MCF 10A (cell line): ENCODE measurements at regions not wholly inside any gene's neighbourhood (a gene's known extent, or its start where the extent isn't known, plus 50 kb on each side); places are given as distances from the start of the nearest gene placed in this dataset.

Experiments used
- BruUV-seq: library from RNA; stranded (reverse); fragments of 400-500 nt; replicated peaks from 2 replicates; lab custom pipeline; 2021; lab: Mats Ljungman, UMichigan
- CTCF ChIA-PET: fragments of 300-600 bp; sonication (Branson Sonifier 250); formaldehyde crosslinking; extraction: SDS; loops from one replicate; lab custom pipeline; 2021; ENCODE audit warnings: antibody characterized with exemption, inconsistent platforms; lab: Yijun Ruan, JAX
- POLR2A ChIA-PET: fragments of 300-600, 350-650 bp; sonication (Branson Sonifier 250); formaldehyde crosslinking; extraction: SDS; loops from one replicate; lab custom pipeline; 2020; ENCODE audit warnings: antibody characterized with exemption, inconsistent platforms; lab: Yijun Ruan, JAX
- DNase-seq: peaks from one replicate; pipeline ENCODE4 v3.0.0-alpha.2; 2018; ENCODE audit not compliant: unreplicated experiment
- H3K27ac Mint-ChIP-seq: one replicate; pipeline ENCODE4 v1.8.0; 2022; ENCODE audit warnings: mild to moderate bottlenecking, low read depth, mixed read lengths; ENCODE audit not compliant: unreplicated experiment
- H3K27me3 Mint-ChIP-seq: one replicate; pipeline ENCODE4 v1.8.0; 2022; ENCODE audit warnings: mixed read lengths; ENCODE audit not compliant: insufficient read depth, unreplicated experiment
- H3K36me3 Mint-ChIP-seq: one replicate; pipeline ENCODE4 v1.8.0; 2022; ENCODE audit warnings: mild to moderate bottlenecking, moderate library complexity, mixed read lengths; ENCODE audit not compliant: insufficient read depth, unreplicated experiment
- H3K4me1 Mint-ChIP-seq: one replicate; pipeline ENCODE4 v1.8.0; 2022; ENCODE audit warnings: mixed read lengths; ENCODE audit not compliant: insufficient read depth, unreplicated experiment
- H3K4me3 Mint-ChIP-seq: one replicate; pipeline ENCODE4 v1.8.0; 2022; ENCODE audit warnings: mild to moderate bottlenecking, moderate library complexity, mixed read lengths; ENCODE audit not compliant: unreplicated experiment
- H3K9me3 Mint-ChIP-seq: one replicate; pipeline ENCODE4 v1.8.0; 2022; ENCODE audit warnings: mixed read lengths; ENCODE audit not compliant: unreplicated experiment
- intact Hi-C: fragments of 100-400 bp; cut with micrococcal nuclease; formaldehyde crosslinking; loops from 2 replicates; pipeline ENCODE4 v1.14.1; 2022
- TF ChIP-seq, protein P1 (sequence below): fragments of 200-600 bp; IDR thresholded peaks from one replicate; pipeline ENCODE4 v1.8.0; 2022; ENCODE audit warnings: antibody characterized with exemption, mild to moderate bottlenecking; ENCODE audit not compliant: unreplicated experiment

DNA sequence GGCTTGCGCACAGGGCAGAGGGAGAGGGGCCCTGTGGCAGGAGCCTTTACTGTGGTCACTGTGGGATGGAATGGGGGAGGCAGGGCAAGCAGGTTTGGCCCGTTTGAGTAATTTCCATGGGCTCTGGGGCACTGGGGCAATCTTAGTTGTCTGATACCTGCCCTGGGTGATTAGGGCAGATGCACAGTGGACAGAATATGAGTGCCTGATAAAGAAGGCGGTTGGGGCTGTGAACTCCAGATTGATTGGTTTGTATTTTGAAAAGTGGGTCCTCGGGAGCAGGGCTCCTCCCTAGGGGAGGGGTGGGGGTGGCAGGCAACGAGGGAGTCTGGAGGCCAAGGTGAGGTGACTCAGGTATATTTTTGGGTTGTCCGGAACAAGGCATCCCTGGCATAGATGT, 247.5 kb downstream of the NSG2 start:
- DNase-seq: no peak
- no peak overlapping the region for H3K27ac Mint-ChIP-seq
- no peaks in the 10 kb centered on the region for H3K36me3 Mint-ChIP-seq
- intact Hi-C loops: no loop called here
- peaks cover 8% of the 10 kb centered on the region for H3K9me3 Mint-ChIP-seq
- BruUV-seq: no TSS peak
- CTCF ChIA-PET: interaction anchor here (0.8 to 1.8 kb wide), 3 partner anchors 25 to 1243 kb away, joined by 3 to 6 read pairs (median 4); partner anchors contain the start of gene NSG2
- H3K4me3 Mint-ChIP-seq: no peak overlapping the region
- TF ChIP-seq, protein P1, sequence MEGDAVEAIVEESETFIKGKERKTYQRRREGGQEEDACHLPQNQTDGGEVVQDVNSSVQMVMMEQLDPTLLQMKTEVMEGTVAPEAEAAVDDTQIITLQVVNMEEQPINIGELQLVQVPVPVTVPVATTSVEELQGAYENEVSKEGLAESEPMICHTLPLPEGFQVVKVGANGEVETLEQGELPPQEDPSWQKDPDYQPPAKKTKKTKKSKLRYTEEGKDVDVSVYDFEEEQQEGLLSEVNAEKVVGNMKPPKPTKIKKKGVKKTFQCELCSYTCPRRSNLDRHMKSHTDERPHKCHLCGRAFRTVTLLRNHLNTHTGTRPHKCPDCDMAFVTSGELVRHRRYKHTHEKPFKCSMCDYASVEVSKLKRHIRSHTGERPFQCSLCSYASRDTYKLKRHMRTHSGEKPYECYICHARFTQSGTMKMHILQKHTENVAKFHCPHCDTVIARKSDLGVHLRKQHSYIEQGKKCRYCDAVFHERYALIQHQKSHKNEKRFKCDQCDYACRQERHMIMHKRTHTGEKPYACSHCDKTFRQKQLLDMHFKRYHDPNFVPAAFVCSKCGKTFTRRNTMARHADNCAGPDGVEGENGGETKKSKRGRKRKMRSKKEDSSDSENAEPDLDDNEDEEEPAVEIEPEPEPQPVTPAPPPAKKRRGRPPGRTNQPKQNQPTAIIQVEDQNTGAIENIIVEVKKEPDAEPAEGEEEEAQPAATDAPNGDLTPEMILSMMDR: no peak
- POLR2A ChIA-PET: interaction anchor here (0.6 kb wide), 1 partner anchor 60 kb away, joined by 3 read pairs; no protein-coding TSS in a partner anchor
- peaks cover 21% of the 10 kb centered on the region for H3K27me3 Mint-ChIP-seq
- H3K4me1 Mint-ChIP-seq: no peaks in the 10 kb centered on the region

DNA sequence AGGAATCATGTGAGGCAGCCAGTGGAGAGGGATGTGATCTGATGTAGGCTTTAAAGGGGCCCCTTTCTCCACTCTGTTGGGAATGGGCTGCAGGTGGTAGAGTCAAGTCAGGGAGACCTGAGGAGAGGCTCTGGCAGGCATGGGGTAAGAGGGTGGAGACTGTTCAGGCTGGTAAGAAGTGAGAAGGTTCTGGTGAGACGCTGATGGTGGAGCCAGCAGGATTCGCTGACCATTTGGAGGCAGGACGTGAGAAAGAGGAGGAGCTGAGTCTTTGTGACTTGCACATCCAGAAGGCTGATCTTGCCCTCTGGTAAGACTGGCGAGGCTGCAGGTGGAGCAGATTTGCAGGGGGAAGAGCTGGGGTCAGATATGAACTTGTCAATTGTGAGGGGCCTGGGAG, 248.0 kb downstream of the NSG2 start:
- no TSS peak for BruUV-seq
- H3K4me3 Mint-ChIP-seq: no peak overlapping the region

DNA sequence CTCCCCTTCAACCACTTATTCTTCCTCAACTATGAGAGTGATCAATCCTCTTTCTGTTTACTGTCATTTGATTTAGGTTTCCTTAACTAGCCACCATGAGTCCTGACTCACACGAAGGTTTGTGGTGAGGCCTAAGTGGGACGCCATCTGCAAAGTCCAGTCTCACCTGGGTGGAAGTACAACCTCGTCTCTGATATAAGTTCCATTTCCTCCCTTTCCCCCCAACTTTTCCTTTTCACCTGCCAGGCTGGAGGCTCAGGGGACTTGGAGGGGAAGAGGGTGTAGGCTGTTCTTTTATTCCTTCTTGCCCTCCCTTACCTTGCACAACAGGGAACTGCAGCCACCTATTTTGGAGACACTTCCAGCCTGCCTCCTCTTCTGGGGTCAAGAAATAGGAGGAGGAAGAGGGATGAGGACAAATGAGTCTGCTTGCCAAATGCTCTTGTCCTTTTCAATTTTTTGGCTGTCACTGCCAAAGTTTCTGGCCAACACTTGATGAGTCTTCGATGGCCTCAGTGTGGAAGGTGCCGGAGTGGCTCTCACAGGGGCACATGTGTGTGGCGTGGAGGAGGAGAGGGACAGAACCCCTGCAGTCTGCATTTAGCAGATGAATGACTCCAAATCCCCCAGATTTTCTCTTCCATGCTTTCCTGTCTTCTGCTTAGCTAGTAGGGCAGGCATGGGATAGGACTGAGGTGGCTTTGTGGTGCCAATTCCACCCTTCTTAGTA, 249.6 kb downstream of the NSG2 start:
- TF ChIP-seq, protein P1: no peak
- BruUV-seq: no TSS peak
- H3K27ac Mint-ChIP-seq: no peak overlapping the region
- DNase-seq: no peak
- peaks cover 22% of the 10 kb centered on the region for H3K27me3 Mint-ChIP-seq
- CTCF ChIA-PET: interaction anchor here (0.5 to 1.3 kb wide), 6 partner anchors 13 to 498 kb away, joined by 3 to 5 read pairs (median 3); partner anchors contain the start of gene NSG2
- peaks cover 8% of the 10 kb centered on the region for H3K9me3 Mint-ChIP-seq
- H3K4me3 Mint-ChIP-seq: no peak overlapping the region
- H3K36me3 Mint-ChIP-seq: no peaks in the 10 kb centered on the region
- intact Hi-C loops: no loop called here
- no peaks in the 10 kb centered on the region for H3K4me1 Mint-ChIP-seq
- POLR2A ChIA-PET: no interaction called here

More for the DNA sequence above, 248.0 kb downstream of the NSG2 start:
- Mint-ChIP-seq H3K27me3 (peaks cover 21% of the 10 kb centered on the region), H3K9me3 (peaks cover 8% of the 10 kb centered on the region), H3K36me3 (no peaks in the 10 kb centered on the region), H3K27ac (no peak overlapping the region), H3K4me1 (no peaks in the 10 kb centered on the region)
- CTCF ChIA-PET: interaction anchor here (1.8 kb wide), 1 partner anchor 248 kb away, joined by 6 read pairs; the partner anchor contains the start of gene NSG2
- intact Hi-C loops: no loop called here
- TF ChIP-seq, protein P1: no peak
- POLR2A ChIA-PET: interaction anchor here (0.6 kb wide), 1 partner anchor 59 kb away, joined by 3 read pairs; no protein-coding TSS in a partner anchor
- no peak for DNase-seq

DNA sequence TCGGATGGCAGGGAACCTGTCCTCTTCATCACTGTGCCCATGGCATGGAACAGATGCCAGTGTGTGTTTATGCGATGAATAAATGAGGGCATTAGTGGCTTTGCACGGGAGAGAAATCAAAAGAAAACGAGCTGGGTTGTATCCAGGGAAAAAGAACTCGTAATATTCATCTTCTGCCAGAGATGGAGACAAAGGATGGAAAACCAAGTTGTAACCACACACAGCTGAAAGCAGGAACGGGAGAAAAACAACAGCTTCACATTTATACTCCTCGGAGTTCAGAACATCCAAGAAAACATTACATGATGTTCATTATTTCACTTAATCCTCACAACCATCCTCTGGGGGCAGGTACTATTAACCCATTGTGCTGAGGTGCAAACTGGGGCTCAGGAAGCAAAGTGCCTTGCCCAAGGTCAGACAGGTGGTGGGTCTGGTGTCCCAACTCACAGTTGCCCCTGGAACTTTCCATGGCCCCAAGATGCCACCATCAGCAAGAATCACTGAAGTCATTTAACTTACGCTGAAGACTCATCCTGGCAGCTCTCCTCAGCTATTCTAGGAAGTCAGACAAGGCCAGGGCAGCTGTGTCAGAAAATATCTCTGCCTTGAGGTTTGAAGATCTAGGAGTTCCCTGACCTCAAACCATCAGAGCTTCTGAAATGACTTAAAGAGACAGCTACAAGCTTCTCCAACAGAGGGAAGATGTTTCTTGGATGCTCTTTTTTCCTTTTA, 250.4 kb downstream of the NSG2 start:
- H3K36me3 Mint-ChIP-seq: no peaks in the 10 kb centered on the region
- peaks cover 24% of the 10 kb centered on the region for H3K27me3 Mint-ChIP-seq
- ChIA-PET CTCF (interaction anchor here (0.6 to 1.3 kb wide), 5 partner anchors 14 to 250 kb away, joined by 3 to 5 read pairs (median 3); partner anchors contain the start of gene NSG2), POLR2A (no interaction called here)
- no peaks in the 10 kb centered on the region for H3K4me1 Mint-ChIP-seq
- no TSS peak for BruUV-seq
- TF ChIP-seq, protein P1: no peak
- DNase-seq: no peak
- H3K4me3 Mint-ChIP-seq: no peak overlapping the region
- intact Hi-C loops: no loop called here
- H3K27ac Mint-ChIP-seq: no peak overlapping the region
- H3K9me3 Mint-ChIP-seq: peaks cover 3% of the 10 kb centered on the region
